ENCODE measurements at regions not wholly inside any gene's neighbourhood (a gene's known extent, or its start where the extent isn't known, plus 50 kb on each side); places are given as distances from the start of the nearest gene placed in this dataset.
"Not testable (repeated sequence)": the region's sequence is repeated elsewhere in the genome, so short reads cannot be mapped to it uniquely, and the experiment has no call there.

DNA sequence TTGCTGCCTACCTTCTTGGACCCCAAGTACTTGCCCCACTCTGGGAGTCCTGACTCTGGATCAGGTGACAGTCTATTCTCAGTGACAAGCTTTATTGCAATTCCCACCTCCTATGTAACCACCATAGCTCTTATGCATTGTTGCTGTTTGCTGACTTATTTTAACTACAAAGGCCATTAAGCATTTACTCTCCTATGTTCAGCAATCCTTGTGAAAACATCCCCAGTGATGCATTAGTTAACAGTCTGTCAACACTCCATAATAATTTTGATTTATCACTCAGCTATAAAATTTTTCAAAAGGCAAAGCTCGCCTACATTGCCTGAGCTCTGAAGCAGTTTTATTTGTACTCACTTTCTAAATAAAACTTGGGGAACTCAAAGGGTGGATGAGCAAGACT lies 871.8 kb upstream of the SORCS1 start:
- no peak for DNase-seq

DNA sequence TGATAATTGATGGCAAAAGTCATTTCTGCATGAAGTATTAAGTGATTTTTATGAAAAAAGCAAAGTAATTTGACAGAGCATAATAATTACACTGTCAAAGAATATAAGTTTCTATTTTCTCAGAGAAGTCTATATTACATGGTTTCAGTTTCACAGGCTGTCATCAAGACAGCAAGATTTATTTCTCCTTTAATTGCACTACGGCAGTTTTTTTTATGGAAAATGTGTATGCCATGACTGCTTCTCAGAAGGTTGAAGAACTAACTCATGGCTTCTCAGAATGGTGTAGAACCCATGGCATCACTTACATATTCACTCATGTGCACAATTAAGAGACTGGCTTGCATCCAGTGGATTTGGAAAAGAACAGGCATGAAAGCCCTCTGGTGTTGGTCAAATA lies 870.3 kb upstream of the SORCS1 start:
- DNase-seq = no peak

DNA sequence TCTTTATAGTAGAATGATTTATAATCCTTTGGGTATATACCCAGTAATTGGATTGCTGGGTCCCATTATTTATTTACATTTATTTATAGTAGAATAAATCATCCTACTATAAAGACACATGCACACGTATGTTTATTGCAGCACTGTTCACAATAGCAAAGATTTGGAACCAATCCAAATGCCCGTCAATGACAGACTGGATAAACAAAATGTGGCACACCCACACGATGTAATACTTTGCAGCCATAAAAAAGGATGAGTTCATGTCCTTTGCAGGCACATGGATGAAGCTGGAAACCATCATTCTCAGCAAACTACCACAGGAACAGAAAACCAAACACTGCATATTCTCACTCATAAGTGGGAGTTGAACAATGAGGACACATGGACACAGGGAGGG lies 869.0 kb upstream of the SORCS1 start:
- not testable (repeated sequence) for DNase-seq

DNA sequence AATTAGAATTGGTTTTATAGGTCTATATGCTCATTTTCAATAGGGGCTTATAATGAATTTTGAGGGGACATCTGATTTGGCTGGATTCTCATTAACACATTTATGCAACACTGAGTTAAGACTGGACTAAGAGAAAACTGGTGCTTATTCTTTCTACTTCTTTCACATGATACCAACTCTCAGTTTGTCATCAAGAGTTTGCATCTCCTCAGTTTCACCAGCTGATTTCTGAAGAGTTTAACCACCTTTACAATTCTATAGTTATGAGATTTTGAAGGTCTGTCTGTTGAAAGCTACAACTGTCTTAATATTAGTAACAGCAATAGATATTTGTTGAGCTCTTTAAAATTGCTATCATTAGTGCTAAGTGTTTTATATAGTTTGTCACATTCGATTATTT lies 867.0 kb upstream of the SORCS1 start:
- DNase-seq = no peak

DNA sequence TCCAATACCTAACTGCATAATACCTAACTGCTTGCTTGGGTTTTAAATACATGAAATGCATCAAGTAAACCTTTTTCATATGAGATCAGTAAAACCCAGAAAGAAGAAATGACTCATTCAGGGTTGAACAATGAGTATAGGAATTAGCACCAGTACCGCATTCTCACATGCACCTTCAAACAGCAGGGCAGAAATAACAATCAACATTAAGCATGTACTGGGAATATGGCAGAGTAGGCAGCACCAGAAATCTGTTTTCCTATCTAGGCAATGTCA lies 850.3 kb upstream of the SORCS1 start:
- DNase-seq = no peak

DNA sequence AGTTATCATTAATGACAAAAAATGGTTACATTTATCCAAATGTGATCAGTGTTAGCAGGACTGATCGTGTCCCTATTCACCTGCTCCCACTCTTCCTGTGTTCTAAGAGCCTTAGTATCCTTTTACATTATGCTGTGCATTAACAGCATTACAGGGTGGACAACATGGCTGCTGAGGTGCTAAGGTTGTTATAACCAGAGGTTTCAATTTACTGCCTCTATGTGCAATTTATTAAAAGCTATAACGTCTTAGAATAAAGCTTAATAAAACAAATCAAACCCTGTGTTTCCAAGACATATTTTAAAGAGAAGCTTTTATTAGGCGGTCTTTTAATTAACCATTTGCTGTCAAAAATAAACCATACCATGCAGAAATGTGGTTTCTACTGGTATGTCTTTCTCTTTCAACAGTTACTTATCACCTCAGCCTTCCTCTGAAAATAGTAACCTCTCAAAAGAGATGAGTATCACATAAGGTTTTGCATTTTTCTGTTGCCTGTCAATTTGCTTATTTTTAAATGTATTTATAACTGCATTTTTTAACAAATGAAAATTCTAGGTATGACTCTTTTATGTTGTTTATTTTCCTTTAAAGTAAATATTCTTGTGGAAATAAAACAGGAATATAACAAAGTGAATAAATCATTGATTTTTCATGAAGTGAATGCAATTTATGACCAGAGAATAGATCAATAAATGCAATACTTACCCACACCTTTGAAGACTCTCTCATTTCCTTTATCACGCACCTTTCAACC lies 849.8 kb upstream of the SORCS1 start:
- DNase-seq = no peak

DNA sequence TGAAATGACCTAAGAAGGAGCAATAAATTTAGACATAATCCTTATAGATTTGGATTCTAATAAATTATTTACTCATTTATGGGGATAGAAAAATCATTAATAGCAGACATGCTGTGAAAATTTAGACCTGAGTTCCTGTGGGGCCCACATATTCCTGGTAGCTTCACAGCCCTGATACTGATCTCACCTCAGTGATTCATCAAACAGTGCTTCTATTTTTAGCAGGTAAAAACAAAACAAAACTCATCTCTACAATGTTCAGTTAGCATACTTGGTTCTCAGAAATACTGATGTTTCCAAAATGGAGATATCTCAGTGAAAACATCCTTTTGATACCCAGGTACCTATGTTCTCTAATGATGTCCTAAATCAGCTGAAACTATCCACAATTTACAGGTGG lies 841.1 kb upstream of the SORCS1 start:
- DNase-seq = no peak

DNA sequence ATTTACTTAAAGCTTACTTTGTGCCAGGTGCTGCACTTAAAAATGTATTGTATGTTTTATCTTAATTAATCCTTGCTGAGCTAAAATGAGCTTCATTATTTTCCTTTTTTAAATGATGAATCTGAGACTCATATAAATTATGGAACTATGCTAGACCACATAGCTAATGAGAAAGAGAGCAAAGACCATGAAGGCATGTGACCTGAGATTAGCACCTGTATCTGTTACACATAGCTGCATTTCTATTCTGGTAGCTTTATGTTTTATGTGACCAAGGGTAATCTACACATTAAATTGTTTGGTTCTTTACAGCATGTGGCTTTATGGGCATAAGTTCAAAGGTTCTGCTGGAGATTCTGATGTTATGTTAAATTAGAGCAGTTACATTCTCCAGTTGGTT lies 839.1 kb upstream of the SORCS1 start:
- no peak for DNase-seq

DNA sequence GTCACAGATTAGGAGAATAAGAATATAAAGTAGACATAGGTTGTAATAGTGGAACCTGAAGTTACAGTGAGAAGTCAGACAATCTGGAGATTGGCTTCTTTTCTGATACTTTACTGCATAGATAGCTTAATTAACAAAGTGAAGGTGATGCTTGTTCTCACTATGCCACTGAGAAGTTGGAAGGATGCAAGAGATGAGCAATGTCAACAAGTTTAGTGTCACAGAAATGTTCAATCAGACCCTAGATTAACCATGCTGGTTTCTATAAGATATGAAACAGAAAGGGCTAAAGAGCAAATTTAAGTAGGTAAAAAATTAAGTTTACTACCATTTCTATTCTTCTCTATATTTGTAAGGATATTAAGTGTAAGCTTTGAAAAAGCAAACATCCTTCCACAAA lies 838.6 kb upstream of the SORCS1 start:
- DNase-seq = no peak

DNA sequence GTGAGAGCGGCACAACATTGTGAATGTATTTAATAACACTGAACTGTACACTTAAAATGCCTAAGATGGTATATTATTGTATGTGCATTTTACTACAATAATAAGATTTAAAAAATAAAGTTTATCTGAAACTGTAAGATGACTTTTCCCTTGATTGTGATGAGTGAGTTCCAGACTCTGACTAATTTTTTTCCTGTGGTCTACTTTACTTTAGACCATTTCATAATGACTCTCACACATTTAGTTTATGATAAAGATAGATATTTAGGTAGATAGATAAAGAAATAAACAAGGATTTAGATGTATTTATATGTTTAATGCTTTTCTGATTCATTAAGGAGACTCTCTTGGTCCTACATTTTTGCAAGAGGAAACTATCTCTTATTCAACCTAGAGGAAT lies 835.9 kb upstream of the SORCS1 start:
- DNase-seq = no peak

DNA sequence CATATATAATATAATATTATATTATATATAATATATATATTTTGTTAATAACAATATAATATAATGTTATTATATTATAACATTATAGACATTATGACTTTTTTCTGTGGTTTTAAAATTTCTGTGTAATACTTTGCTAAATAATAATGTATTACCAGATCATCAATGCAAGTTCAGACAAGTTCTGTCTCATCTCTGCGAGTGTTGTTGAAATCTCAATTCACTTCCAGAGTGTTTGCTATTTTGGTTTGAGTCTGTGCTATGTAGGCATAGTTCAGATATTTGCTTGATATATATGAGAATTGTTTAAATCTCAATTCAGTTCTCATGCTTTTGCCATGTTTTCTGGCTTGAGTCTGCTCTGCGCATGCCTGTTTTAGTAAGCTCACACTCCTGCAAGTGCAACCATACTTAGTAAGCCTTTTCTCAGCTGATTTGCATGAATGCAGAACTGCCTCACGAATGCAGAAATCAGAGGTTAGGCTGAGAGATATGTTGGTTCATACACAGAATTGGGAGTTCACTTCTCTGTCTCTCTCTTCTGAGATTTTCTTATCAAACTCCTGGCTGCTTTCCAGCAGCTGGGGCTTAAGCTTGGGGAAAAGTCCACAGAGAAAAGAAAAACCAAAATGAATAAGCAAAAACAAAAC lies 830.2 kb upstream of the SORCS1 start:
- no peak for DNase-seq

DNA sequence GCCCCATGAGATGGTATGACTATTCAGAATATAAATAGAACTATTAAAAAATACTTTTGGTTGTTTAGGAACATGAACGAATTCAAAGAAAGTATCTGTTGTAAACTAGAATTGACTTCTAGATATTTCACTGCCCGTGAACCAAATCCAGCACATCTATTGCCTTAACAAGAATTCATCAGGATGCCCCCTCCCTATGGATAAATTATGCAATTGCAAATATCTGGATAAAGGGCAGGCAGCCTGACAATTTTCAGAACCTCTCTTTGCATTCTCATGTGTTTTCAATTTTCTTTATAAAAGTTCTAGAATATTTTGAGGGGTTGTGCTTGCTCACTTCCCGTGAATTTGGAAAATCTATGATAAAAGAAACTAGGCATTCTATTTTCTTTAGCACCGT lies 822.1 kb upstream of the SORCS1 start:
- DNase-seq = no peak

DNA sequence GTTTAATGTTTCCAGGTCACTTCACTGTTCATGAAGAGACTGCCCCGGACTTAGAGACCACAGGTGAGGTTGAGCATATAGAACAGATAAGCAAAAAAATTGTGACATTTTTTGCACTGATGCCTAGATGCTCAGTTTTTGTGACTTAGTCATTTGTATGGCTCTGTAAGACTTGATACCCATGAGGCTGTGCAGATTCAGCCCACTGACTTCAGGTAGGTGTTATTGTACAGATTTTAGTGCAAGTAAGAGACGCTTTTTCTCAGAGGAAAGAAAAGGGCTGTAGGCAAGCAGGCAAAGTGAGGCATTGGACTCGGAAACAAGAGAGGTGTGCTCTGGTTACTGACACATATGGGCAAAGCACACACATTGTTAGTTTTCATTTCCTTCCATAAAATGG lies 820.1 kb upstream of the SORCS1 start:
- DNase-seq = no peak

DNA sequence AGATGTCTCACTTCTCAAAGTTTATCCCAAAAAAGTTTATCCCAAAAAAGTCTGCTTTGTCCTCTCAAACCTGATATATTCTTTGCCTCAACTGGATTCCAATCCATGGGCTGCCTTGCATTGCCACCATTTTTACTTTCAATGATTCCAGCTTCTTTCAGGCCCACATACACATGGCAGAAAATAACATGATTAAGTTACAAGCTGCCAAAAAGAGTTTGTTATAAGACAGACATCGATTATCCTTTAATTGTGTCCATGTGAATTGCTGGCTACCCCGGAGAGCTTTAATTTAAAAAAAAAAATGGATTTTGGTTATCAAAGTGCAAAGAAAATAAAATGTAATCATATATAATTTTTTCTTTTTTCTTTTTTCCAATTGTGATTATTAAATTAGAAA lies 819.6 kb upstream of the SORCS1 start:
- DNase-seq = no peak

DNA sequence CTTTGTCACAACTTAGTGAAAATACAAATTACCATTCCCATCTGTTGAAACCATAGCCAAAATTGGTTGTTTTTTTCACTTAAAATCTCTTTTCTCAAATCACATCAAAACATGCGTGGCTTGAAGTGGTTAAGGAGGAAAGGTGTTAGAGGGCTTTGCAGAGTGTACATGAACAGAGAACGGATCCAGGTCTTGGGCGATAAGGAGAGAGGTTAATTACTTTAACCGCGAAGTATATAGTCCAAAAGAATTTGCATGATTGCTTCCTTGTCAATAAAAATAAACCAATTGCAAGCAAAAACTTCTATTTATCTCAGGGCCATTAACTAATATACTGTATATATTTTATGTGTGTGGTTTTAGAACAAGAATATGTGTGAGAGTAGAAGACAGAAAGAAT lies 813.9 kb upstream of the SORCS1 start:
- no peak for DNase-seq

DNA sequence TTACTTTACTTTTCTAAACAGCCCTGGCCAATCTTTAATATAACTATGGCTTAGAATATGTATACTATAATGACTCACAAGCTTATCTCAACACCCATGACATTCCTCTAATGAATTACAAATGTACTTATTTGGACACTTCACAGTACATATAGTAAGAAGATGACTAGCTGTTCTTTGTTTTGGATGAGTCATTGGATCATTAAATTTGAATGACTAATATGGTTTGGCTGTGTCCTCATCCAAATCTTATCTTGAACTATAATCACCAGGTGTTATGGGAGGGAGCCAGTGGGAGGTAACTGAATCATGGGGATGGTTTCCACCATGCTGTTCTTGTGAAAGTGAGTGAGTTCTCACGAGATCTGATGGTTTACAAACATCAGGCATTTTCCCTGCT lies 807.5 kb upstream of the SORCS1 start:
- no peak for DNase-seq

DNA sequence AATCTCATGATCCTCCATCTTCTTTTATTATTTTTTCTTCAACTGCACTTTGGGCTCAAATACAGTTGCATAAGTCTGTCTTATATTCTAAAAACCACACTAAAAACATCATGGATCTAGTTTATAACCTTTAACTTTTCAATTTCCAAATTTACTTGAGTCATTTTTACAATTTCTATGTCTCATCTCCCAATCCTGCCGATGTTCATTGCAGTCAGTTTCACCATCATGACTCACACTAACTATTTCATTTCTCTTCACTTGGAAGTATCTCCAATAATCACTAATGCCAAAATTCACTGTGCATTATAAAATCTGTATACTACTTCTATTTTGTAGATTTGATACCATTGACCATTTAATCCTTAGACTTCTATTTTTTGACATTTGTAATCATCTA lies 806.9 kb upstream of the SORCS1 start:
- DNase-seq = no peak

DNA sequence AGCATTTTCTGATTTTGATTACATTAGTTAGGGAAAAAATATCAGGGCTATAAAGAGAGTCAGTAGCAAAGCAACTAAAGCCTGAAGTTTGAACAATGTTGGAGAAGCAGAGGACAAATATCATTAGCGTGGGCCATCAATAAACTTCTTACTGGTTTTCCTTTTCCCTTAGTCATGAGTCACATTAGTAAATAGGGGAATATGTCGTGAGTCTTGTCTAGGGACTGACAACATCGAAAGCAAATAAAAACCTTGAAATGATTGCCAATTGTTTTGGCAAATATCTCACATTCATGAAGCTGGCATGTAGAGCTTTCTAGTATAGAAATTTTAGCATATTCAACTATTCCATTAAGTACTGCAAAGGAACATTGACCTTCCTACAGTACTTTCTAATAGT lies 806.0 kb upstream of the SORCS1 start:
- no peak for DNase-seq

DNA sequence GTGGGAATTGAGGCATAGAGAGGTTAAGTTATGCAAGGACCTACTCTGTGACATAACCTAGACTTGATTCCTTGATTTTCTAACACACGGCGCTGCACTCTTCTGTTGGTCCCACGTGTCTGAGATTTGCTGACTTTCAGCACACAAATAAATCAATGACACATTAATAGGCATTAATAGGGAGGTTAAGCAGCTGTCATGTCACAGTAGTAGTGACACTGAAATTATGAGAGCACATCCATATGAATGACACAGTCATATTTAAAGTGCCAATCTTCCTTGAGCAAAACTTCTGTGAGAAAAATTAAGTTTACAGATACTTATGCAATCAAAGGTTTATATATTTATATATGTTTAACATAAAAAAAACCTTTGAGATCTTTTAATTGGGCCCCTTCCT lies 805.4 kb upstream of the SORCS1 start:
- no peak for DNase-seq

DNA sequence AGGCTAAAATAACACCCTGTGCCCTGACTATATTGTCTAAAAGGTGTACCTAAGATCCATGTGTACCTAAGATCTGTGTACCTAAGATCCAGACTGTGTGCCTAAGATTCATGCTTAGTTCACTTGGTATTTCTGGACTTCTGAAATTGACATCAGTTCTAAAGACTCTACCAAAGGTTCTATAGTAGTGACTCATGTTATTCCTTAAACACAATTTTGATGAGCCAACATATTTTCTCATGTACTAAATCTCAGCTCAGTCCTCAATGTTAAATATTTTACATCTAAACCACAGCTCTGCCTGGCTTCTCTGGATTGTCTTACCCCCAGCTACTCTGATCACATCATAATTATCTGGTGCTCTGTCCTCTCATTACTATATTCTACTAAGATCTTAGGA lies 802.3 kb upstream of the SORCS1 start:
- no peak for DNase-seq

DNA sequence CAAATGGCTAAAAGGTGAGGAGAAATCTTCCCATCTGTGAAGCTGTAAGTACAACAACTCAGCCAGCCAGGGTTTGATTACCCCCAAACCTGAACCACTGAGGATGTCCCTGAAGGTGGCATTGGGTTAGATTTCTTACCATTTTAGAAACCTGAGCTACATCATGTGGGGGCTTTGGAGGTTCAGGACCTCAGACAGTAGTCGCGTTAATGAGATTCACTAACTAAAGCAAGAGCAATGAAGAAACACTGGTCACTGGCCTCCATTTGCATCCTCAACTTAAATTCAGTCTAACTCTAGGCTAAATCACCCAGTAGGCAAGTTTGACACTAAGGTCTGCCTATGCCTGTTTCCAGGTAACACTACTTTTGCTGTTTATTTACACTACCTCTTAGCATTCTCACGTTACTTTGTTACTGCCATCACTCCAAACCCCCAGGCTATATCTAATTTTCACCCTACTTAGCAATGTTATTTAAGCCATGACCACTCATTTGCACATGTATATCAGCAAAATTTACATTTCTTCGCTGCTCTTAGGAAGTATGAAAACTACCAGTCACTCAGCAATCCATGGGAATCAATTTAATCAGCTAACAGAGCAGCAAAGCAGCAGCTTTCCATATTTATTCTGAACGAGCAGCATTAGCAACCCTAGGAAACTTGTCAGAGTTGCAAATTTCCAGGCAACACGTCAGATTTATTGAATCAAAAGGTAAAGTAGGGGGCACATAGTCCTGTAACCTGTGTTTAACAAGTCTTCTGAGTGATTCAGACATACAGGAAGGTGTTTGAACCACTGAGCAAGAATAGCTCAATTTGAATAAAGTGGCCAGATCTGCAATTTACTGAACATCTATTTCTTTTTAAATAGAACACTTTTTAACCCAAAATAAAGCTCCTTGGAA lies 788.4 kb upstream of the SORCS1 start:
- DNase-seq = no peak

DNA sequence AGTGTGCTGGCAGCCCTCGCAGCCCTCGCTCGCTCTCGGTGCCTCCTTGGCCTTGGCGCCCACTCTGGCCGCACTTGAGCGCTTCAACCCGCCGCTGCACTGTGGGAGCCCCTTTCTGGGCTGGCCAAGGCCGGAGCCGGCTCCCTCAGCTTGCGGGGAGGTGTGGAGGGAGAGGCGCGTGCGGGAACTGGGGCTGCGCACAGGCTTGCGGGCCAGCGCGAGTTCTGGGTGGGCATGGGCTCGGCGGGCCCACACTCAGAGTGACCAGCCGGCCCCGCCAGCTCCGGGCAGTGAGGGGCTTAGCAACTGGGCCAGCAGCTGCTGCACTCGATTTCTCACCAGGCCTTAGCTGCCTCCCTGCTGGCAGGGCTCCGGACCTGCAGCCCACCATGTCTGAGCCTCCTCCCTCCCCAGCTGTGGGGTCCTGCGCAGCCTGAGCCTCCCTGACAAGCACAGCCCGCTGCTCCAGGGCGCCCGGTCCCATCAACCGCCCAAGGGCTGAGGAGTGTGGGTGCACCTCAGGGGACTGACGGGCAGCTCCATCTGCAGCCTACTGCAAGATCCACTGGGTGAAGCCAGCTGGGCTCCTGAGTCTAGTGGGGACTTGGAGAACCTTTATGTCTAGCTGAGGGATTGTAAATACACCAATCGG lies 786.0 kb upstream of the SORCS1 start:
- DNase-seq = not testable (repeated sequence)

DNA sequence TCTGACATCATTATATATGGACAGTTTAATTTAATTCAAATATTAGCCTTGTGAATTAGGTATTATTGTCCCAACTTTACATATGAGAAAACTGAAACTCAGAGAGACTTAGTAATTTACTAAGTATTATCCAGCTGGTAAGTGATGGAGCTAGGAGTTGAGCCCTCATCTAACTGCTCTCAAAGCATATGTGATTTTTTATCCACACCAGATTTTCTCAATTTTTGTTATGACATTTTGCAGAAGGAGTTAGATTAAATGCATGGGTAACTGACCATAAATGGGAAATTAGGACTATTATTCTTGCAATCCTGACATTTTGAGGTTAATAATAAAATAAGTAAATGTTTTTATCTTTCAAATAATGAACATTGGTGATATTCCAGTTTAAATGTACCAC lies 778.3 kb upstream of the SORCS1 start:
- no peak for DNase-seq

DNA sequence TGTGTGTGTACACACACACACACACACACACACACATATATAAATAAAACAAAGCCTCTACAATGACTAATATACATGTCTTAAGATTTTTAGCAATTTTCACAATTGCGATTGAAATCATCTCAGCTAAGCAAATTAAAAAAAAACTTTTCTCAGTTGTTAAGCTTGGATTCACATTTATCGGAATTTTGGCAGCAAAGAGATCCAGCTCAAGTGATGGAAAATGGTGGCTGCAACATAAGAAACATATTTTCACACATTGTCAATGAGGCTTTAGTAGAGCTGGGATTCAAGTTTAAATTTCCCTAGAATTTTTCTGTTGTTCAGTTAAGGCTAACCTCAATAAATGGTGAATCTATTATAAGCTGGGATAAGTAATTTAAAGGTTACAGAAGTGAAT lies 768.6 kb upstream of the SORCS1 start:
- DNase-seq = no peak
